GM20000 (cell line): ENCODE measurements at regions not wholly inside any gene's neighbourhood (a gene's known extent, or its start where the extent isn't known, plus 50 kb on each side); places are given as distances from the start of the nearest gene placed in this dataset.
"Not testable (repeated sequence)": the region's sequence is repeated elsewhere in the genome, so short reads cannot be mapped to it uniquely, and the experiment has no call there.

ENCODE experiments used
- DNase-seq: peaks from one replicate; pipeline ENCODE4 v3.0.0; 2012; ENCODE audit warnings: low spot score
- TF ChIP-seq, protein P1 (sequence below): IDR thresholded peaks from 2 replicates; pipeline ENCODE4 v1.5.1; 2012; ENCODE audit warnings: mild to moderate bottlenecking, control low read depth; ENCODE audit errors: extremely low read depth, missing control alignments

DNA sequence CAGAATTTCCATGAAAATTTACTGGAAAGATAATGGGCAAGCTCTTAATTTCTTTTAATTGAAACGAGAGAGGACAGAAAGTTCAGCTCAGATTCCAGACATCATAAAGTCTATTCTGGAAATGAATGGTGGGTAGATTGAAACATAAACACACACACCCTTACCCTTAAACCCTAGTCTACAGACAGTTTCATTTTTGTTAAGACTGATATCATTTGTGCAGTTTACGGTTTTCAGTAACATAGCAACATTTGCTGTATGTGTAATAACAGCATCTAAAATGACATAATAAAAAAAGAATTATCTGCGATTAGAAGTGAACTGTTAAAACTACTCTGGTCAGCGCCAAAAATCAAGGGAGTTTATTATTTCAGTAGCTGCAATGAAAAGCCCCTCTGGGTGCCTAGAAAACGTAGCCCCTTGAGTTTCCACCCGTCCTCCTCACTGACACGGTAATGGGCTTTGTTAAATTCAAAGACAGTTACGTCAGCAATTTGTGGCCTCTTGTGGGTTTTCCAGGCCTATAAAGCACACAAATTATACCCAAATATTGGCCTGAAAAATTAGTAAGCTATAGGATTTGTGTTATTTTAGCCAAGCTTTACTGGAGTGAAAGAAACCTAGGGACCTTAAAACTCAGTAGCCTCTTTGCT, 520.6 kb upstream of the SOX9 start:
- TF ChIP-seq, protein P1, sequence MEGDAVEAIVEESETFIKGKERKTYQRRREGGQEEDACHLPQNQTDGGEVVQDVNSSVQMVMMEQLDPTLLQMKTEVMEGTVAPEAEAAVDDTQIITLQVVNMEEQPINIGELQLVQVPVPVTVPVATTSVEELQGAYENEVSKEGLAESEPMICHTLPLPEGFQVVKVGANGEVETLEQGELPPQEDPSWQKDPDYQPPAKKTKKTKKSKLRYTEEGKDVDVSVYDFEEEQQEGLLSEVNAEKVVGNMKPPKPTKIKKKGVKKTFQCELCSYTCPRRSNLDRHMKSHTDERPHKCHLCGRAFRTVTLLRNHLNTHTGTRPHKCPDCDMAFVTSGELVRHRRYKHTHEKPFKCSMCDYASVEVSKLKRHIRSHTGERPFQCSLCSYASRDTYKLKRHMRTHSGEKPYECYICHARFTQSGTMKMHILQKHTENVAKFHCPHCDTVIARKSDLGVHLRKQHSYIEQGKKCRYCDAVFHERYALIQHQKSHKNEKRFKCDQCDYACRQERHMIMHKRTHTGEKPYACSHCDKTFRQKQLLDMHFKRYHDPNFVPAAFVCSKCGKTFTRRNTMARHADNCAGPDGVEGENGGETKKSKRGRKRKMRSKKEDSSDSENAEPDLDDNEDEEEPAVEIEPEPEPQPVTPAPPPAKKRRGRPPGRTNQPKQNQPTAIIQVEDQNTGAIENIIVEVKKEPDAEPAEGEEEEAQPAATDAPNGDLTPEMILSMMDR: no peak
- DNase-seq: no peak

DNA sequence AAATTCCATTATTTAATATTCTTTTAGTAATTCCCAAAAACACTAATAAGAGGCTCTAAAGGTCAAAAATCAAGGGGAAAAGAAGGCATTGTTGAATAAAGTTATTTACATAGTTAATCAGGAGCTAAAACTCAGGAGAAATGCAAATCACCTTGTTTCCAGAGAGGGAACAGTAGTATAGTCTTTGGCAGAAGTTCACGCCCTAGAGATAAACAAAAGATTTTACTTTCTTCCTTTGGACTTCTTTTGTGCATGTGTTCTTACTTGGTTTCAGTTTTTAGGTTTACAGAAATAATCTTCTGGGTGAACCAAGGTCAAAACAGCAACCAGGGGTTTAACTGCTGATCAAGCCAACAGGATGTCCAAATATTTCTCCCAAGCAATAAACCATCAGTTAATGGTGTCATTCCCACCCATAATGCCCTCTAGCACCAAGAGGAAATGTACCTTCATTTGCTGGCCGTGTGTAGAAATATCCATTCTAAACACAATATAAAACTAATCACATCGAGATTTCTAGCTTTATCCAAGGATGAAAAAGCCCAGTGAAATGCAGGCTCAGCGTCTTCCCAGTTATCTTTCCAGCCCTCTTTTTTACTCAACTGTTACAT, 518.8 kb upstream of the SOX9 start:
- DNase-seq: no peak
- TF ChIP-seq, protein P1: no peak

DNA sequence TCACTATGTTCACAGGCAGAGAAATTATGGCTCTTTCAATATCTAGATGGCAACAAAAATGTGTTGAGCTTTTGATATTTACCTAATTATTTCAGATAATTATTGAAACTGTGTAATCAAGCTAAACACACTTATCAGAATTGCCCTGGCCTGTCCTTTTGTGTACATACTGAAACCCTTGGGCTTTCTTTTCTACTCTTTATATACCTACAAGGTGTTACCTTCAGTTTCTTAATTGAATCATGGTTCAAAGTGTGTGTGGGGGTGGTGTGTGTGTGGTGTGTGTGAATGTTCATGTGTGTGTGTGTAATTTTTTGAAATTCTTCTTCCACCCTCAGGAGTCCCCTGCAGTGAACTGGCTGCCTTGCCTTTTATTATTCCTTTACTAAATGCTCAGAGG, 506.8 kb upstream of the SOX9 start:
- TF ChIP-seq, protein P1: no peak
- DNase-seq: no peak

DNA sequence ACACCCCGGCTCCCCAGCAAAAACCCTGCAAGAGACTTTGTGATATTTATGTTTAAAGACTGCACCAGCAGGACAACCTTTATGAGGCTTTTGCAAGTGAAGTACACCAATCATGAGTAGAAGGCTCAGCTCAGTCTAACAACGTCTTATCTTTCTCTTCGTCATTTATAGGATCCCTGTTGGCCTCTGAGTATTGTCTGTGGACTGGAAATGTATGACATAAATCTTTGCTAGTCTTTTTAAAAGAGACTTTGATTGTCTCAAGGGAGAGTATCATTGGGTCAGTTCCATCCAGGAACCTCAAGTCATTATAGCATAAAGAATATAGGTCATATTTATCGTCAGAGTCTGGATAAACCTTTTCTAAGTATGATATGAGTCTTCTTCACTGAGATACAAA, 505.0 kb upstream of the SOX9 start:
- no peak for DNase-seq
- TF ChIP-seq, protein P1: no peak

DNA sequence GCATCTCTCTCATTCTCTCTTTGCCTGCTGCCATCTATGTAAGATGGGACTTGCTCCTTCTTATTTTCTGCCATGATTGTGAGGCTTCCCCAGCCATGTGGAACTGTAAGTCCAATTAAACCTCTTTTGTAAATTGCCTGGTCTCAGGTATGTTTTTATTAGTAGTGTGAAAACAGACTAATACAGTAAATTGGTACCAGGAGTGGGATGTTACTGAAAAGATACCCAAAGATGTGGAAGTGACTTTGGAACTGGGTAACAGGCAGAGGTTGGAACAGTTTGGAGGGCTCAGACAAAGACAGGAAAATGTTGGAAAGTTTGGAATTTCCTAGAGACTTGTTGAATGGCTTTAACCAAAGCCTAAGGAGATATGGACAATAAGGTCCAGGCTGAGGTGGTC, 503.1 kb upstream of the SOX9 start:
- not testable (repeated sequence) for DNase-seq

DNA sequence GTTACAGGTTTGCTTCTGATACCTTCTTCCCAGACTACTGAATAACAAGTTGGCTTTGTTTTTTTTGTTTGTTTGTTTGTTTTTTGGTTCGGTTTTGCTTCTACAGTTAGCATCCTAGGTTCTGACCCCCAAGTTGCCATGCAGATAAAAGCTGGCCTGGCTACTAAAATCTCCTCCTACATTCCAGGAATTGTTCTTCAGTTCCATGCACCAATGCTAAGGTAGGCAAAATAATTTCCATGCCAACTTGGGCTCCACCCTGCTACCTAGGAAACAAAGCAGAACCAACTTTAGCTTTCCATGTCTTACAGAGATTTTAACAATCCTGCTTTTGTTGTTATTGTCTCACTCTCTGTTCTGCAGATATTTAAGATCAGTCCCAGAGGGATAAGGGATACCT, 495.5 kb upstream of the SOX9 start:
- DNase-seq: no peak
- TF ChIP-seq, protein P1: no peak

DNA sequence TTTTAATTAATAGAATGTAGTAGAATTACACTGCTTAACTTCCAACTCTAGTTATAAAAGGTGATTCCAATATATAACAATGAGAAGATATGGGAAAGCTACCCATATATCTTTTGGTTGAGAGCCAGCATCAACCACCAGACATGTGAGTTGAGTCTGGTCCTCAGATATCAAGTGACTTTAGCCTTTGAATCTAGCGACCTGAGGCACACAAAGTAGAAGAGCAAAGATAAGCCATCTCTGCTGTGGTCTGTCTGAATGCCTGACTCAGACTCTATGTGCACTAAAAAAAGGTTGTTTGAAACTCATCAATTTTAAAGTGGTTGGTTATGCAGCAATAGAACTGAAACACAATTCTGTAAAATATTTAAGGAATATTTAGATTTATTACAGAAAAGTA, 492.5 kb upstream of the SOX9 start:
- TF ChIP-seq, protein P1: no peak
- no peak for DNase-seq

DNA sequence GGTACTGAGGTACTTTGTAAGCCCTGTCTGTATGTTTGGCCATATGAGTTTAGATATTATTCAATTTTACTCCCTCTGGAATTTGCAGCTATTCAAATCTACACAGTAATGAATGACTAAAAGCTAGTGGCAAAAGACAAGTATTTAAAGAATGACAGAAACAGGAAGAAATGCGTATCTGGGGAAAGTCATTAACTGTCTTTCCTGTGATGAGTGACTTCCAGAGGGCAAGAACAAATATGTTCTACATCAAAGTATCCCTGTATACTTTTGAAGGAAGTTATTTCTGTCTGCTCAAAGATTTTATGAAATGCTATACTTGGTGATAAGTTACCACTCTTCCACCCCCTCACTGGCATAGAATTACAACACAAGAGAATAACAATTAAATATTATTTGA, 489.3 kb upstream of the SOX9 start:
- TF ChIP-seq, protein P1: no peak

More for the DNA sequence above, 489.3 kb upstream of the SOX9 start:
- DNase-seq: no peak
